Activated T-cell treated with anti-CD3 and anti-CD28 coated beads for 24 hours (primary cell): ENCODE measurements at regions not wholly inside any gene's neighbourhood (a gene's known extent, or its start where the extent isn't known, plus 50 kb on each side); places are given as distances from the start of the nearest gene placed in this dataset.

Experiments used
- DNase-seq: peaks from one replicate; pipeline ENCODE4 v3.0.0-alpha.2; 2020; ENCODE audit warnings: low read depth

DNA sequence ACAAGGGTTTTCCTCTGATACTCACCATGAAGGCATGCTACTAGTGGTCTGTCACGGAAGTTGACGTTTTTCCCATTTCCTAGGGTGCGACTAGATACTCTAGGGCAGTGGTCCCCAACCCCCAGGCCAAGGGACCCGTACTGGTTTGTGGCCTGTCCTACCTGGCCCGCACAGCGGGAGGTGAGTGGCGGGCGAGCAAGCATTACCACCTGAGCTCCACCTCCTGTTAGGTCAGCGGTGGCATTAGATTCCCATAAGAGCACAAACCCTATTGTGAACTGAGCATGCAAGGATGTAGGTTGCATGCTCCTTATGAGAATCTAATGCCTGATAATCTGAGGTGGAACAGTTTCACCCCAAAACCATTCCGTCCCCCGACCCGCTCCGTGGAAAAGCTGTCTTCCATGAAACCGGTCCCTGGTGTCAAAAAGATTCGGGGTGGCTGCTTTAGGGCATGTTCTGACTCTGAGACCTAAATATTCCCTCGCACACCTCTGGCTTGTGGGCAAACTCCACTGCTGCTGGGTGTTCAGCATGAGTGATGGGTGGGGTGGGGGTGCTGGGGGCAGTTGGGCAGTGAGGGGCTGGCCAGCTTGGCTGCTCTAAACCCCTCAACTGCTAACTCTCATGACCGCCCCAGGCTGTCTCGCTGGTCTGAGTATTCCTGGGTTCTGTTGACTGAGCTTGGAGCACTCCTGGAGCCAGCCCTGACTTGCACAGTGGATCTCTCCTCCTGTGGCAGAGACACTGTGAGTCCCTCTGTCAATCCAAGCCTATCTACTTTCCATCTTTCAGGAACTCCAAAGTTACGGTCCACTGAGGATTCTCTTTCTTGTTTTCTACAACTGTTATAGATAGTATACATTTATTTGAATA is 78.3 kb upstream of the NEK6 start:
- DNase-seq: no peak

DNA sequence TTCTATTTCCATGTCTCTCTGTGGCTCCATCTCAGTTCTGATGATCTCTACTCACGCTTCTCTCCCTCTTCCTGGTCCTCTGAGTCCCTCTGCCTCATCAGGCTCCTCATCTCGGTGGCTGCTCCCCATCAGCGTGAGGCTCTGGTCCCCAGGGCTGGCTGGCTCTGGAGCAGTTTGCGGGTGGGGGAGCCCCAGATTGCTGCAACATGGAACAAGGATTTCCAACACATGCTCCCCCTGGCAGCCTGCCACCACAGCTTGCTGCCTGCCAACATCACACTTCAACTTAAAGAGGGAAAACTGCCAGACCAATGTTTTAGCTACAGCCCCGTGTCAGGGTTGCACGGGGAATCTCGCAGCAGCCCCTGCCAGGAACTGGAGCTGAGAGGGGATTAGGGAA is 77.2 kb upstream of the NEK6 start:
- DNase-seq: no peak

- no peak for DNase-seq
Observed at GRCh38 chr9:124182741-124183140, 75.0 kb upstream of the NEK6 start.

DNA sequence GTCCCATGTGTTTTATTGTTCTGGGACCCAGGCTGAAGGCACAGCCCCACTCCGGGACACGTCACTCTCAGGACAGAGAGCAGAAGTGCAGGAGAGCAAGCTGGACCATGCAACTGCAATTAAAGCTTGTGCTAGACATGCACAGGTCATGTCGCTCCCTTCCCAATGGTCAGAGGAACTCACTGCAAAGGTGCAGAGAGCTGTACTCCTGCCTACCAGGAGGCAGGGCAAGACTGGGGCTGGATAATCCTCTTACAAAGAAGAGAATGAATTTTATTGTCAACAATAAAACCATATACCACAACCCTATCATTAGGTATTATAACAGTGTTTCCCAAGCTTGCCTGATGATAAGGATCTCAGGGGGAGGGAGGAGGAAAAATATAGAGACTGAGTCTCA is 74.0 kb upstream of the NEK6 start:
- no peak for DNase-seq

DNA sequence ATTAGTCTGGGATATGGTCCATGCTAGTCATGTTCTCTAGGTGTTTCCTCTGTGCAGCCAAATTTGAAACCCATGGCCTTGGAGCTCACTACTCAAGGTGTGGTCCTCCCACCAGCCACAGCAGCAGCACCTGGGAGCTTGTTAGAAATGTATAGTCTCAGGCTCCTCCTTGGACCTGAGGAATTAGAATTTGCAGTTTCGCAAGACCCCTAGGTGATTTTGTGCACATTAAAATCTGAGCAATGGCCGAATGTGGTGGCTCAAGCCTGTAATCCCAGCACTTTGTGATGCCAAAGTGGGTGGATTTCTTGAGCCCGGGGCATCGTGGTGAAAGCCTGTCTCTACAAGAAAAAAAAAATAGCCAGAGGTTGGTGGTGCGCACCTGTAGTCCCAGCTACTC is 72.3 kb upstream of the NEK6 start:
- DNase-seq: no peak

DNA sequence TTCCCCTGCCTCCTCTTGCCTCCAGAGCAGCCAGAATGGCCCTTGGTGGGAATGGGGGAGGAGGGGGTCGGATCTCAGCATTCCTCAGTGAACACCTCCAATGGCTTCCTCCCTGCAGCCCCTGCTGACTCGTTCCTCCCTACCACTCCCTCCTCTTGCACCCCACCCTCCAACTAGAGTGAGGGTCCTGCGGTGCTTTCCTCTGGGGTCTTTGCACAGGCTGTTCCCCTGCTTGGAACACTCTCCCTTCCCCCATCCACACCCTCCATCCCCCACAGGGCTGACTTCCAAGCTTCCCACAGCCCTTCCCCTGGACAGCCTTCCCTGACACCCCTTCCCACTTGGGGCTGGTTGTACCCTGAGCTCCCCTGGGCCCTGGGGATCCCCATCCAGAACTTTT is 70.4 kb upstream of the NEK6 start:
- DNase-seq: no peak

GRCh38 chr9:124188331-124189110 is 69.2 kb upstream of the NEK6 start:
- DNase-seq: no peak

- DNase-seq: no peak
Observed at GRCh38 chr9:124190761-124191160, 67.0 kb upstream of the NEK6 start.

DNA sequence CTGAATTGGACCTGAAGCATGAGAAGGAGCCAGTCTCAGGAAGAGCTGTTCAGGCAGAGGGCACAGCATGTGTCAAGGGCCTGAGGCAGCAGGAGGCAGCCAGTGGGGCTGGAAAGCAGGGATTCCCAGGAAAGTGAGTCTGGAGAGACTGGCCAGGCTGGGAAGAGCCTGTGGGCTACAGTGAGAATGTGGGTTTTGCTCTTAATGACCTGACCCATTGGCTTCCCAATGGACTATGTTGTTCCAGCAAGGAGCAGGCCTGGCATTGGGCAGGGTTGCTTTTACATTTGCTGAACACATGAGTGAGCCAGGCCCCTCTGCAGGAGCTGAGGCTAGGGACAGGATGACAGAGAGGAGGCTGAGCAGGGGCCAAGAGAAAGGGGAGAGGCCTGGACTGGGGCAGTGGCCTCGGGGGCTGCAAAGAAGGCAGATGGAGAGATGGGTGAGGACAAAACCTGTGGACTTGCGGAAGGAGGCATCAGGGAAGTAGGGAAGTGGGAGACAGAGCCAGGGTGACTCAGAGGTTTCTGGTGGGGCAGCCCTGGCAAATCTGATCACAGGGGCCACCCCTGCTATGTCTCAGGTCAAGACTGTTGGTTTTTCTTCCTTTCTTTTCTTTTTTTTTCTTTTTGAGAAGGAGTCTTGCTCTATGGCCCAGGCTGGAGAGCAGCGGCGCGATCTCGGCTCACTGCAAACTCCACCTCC is 65.9 kb upstream of the NEK6 start:
- no peak for DNase-seq

DNA sequence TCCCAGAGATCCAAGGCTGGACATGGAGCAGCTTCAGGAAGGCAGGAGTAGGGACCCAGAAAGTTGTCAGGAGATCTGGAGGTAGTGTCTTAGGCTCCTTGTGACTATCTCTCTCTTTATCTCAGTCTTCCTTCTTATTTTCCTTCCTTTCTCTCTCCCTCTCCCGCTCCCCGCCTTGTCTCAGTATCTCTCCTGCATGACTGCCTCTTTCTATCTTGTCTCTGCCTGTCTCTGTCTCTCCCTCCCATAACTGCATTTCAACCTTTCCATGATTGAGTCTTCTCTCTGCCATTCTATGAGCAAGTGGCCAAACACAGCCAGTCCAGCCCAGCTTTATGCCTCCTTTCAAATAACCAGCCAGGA is 61.0 kb upstream of the NEK6 start:
- no peak for DNase-seq

- no peak for DNase-seq
Observed at GRCh38 chr9:124197177-124198095, 60.3 kb upstream of the NEK6 start.

DNA sequence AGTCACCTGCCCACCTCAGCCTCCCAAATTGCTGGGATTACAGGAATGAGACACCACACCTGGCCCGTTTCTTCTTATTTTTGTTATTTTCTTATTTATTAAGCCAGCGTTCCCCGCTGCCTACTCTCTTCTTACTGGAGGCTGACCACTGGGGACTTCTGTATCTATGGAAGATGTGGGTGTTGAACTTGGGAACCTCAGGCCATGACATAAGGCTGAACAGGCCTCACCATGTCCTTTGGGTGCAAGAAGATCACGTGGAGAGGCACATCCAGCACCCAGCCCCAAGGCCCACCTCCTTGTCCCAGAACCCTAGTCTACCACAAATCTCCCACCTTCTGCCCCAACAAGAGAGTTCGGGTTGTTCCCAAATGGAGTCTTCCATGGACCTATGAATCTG is 59.4 kb upstream of the NEK6 start:
- no peak for DNase-seq

GRCh38 chr9:124198948-124199347 is 58.8 kb upstream of the NEK6 start:
- no peak for DNase-seq

GRCh38 chr9:124199474-124199873 is 58.3 kb upstream of the NEK6 start:
- no peak for DNase-seq

- DNase-seq: peak; percentile 83
Observed at GRCh38 chr9:124202447-124202971, 55.2 kb upstream of the NEK6 start.

GRCh38 chr9:124205686-124206352 is 51.9 kb upstream of the NEK6 start:
- DNase-seq: no peak

GRCh38 chr9:124206391-124206790 is 51.4 kb upstream of the NEK6 start:
- no peak for DNase-seq
